HL-60 (cell line): ENCODE measurements at regions not wholly inside any gene's neighbourhood (a gene's known extent, or its start where the extent isn't known, plus 50 kb on each side); places are given as distances from the start of the nearest gene placed in this dataset.

Experiments used
- GABPA ChIP-seq: IDR thresholded peaks from 2 replicates; pipeline ENCODE4 v1.6.1; 2012; ENCODE audit warnings: low read depth
- POLR2AphosphoS5 ChIP-seq: IDR thresholded peaks from 2 replicates; pipeline ENCODE4 v1.6.1; 2012; ENCODE audit warnings: low read depth
- SPI1 ChIP-seq: IDR thresholded peaks from 2 replicates; pipeline ENCODE4 v1.6.1; 2012; ENCODE audit warnings: low read depth, mild to moderate bottlenecking, borderline replicate concordance
- TF ChIP-seq, protein P1 (sequence below): IDR thresholded peaks from one replicate; pipeline ENCODE4 v1.5.1; 2011; ENCODE audit warnings: low read length, control low read depth, inconsistent platforms; ENCODE audit not compliant: insufficient read depth
- TF ChIP-seq, protein P2 (sequence below): IDR thresholded peaks from 2 replicates; pipeline ENCODE4 v1.6.1; 2012; ENCODE audit warnings: low read depth; ENCODE audit not compliant: insufficient replicate concordance

DNA sequence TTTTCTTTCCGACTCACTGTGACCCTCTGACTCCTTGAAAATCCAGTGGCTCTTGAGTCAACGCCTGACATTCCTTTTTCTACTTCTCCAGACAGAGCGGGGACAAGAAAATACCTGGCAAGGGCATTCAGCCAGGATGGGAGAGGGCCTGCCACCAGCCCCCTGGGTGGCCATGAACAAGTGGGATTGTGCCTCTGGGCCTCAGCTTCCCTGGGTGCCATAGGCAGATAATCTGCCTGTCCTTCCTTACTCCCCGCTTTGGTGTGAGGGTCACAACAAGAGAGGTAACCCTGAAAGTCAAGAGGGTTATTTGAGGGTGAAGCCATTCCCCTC is 613.9 kb upstream of the CADM1 start:
- TF ChIP-seq, protein P1, sequence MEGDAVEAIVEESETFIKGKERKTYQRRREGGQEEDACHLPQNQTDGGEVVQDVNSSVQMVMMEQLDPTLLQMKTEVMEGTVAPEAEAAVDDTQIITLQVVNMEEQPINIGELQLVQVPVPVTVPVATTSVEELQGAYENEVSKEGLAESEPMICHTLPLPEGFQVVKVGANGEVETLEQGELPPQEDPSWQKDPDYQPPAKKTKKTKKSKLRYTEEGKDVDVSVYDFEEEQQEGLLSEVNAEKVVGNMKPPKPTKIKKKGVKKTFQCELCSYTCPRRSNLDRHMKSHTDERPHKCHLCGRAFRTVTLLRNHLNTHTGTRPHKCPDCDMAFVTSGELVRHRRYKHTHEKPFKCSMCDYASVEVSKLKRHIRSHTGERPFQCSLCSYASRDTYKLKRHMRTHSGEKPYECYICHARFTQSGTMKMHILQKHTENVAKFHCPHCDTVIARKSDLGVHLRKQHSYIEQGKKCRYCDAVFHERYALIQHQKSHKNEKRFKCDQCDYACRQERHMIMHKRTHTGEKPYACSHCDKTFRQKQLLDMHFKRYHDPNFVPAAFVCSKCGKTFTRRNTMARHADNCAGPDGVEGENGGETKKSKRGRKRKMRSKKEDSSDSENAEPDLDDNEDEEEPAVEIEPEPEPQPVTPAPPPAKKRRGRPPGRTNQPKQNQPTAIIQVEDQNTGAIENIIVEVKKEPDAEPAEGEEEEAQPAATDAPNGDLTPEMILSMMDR = no peak
- TF ChIP-seq POLR2AphosphoS5 = no peak
- TF ChIP-seq, protein P2, sequence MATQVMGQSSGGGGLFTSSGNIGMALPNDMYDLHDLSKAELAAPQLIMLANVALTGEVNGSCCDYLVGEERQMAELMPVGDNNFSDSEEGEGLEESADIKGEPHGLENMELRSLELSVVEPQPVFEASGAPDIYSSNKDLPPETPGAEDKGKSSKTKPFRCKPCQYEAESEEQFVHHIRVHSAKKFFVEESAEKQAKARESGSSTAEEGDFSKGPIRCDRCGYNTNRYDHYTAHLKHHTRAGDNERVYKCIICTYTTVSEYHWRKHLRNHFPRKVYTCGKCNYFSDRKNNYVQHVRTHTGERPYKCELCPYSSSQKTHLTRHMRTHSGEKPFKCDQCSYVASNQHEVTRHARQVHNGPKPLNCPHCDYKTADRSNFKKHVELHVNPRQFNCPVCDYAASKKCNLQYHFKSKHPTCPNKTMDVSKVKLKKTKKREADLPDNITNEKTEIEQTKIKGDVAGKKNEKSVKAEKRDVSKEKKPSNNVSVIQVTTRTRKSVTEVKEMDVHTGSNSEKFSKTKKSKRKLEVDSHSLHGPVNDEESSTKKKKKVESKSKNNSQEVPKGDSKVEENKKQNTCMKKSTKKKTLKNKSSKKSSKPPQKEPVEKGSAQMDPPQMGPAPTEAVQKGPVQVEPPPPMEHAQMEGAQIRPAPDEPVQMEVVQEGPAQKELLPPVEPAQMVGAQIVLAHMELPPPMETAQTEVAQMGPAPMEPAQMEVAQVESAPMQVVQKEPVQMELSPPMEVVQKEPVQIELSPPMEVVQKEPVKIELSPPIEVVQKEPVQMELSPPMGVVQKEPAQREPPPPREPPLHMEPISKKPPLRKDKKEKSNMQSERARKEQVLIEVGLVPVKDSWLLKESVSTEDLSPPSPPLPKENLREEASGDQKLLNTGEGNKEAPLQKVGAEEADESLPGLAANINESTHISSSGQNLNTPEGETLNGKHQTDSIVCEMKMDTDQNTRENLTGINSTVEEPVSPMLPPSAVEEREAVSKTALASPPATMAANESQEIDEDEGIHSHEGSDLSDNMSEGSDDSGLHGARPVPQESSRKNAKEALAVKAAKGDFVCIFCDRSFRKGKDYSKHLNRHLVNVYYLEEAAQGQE = no peak
- TF ChIP-seq SPI1 = no peak
- no peak for TF ChIP-seq GABPA
